Suppressor macrophage (primary cell): ENCODE measurements at regions not wholly inside any gene's neighbourhood (a gene's known extent, or its start where the extent isn't known, plus 50 kb on each side); places are given as distances from the start of the nearest gene placed in this dataset.
A peak's percentile ranks its signal among the peaks of the same experiment; 100 is the strongest.
"Not testable (repeated sequence)": the region's sequence is repeated elsewhere in the genome, so short reads cannot be mapped to it uniquely, and the experiment has no call there.

Source experiments
- DNase-seq, 4 experiments: peaks; one replicate each; pipeline ENCODE4 v3.0.0-alpha.2; 2020 to 2022

DNA sequence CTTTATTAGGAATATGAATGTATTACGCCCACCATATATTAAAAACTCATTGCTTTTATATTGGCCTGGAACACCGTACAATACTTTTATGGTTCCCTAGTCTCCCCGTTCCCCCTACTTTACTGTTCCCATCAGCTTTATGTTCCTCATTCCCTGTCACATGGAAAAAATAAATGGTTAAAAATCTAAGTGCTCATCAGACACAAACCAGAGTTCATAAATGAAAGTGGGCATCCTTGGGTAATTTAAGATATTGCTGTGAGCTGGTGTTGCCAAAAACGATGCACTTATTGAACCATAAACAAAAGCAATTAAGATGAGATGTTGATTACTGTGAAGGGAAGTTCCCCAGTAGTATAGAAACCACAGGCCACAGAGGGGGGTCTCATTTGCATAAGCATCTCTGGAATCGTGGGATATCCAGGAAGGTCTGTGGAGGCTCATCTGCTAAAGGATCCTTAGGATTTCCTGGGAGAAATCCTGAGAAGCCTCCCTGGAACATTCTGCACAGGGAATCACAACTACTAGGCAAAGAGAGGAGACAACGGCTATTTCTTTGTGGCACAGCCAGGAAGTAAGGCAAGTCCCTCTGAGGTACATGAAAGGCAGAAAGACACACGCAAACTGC is 591.4 kb upstream of the CDH11 start:
- no peak for DNase-seq

DNA sequence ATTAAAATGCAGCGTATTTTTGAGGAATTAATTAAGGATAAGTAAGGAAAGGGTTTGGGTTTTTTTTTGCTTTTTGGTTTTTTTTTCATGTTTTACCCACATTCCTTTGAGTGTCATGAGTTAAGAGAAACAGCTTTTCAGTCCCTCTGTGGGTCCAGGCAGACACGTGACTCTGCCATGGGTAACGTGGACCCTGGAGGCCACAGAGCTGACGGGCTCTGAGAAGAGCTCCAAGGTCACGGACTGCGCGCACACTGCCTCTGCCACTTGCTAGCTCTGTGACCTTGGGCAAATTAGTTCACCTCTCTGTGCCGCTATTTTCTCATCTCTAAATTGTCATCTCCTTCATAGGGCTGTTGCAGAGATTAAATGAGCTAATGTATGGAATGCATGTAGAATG is 588.2 kb upstream of the CDH11 start:
- DNase-seq, result no peak

GRCh38 chr16:65704866-65705265 is 583.0 kb upstream of the CDH11 start:
- peak in 3 of 4 experiments; percentile 10 to 33 (median 17) for DNase-seq

DNA sequence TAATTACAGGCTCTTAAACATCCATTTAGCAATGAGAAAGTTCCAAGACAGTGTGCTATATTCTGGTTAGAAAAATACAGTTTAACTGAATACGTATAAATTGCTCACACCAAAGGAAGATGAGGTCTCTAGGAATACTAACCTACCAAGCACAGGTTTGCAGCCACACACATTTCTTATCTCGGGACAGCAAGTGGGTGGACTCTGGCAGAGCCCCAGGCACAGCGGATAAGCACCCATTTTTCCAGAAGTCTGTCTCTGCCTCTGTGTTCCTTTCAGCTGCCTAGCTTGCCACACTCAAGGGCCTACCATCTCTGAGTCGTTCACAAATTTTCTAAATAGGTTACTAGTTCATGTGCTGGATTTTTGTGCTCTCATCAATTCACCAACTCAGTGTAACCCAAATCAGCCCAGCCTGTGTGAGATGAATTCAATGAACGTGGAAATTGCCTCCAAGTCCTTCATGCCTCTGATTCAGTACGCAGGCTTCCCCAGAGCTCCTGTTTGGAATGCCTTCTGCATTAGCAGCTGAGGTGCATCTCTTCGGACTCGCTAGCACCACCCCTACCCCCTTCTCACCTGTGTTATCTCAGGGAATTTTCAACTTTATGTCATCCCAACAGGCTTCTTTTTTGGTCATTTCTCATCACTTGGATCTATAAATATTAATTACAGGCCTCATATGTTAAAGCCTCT is 581.0 kb upstream of the CDH11 start:
- no peak for DNase-seq

GRCh38 chr16:65700596-65700995 is 578.7 kb upstream of the CDH11 start:
- DNase-seq, result no peak

- DNase-seq, result no peak
These were observed 577.0 kb upstream of the CDH11 start for GRCh38 chr16:65698791-65699321.

GRCh38 chr16:65697521-65697920 is 575.7 kb upstream of the CDH11 start:
- no peak for DNase-seq

- DNase-seq, result no peak
These were observed 575.2 kb upstream of the CDH11 start for GRCh38 chr16:65697065-65697464.

- DNase-seq, result not testable (repeated sequence)
These were observed 570.0 kb upstream of the CDH11 start for GRCh38 chr16:65691846-65692245.

GRCh38 chr16:65689726-65690125 is 567.9 kb upstream of the CDH11 start:
- no peak for DNase-seq

- peak in 2 of 4 experiments; percentile 7 to 45 for DNase-seq
These were observed 566.4 kb upstream of the CDH11 start for GRCh38 chr16:65688301-65688700.

DNA sequence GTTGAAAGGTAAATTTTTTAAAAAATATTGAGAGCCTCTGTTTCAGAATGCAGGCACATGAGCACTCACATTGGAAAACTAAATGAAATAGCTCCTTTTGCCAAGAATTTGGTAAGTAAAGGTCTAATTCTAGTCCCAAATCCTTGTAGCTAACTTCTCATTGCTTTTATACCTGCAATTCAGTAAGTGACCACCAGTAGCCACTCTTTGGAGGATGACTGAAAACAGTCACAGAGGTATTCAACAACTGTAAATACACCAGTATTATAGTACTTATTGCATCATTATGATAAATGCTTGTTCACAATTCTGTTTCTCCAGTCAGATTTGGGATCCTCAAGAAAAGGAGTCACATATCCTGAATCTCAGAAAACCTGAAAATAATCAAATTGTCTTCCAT is 562.4 kb upstream of the CDH11 start:
- no peak for DNase-seq

- no peak for DNase-seq
These were observed 559.5 kb upstream of the CDH11 start for GRCh38 chr16:65681406-65681805.

- no peak for DNase-seq
These were observed 557.9 kb upstream of the CDH11 start for GRCh38 chr16:65679785-65680184.

DNA sequence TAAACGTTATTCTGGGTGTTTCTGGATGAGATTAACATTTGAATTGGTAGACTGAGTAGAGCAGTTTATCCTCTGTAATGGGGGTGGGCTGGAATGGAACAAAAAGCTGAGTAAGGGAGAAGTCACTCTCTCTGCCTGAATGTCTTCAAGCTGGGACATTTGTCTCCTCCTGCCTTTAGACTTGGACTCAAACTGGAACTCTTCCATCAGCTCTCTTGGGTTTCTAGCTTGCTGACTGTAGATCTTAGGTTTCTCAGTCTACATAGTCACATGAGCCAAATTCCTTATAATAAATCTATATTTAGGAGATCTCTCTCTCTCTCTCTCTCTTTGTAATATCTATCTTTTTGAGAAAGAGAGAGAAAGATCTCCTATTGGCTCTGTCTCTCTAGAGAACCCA is 553.3 kb upstream of the CDH11 start:
- no peak for DNase-seq

GRCh38 chr16:65672960-65673359 is 551.1 kb upstream of the CDH11 start:
- no peak for DNase-seq

DNA sequence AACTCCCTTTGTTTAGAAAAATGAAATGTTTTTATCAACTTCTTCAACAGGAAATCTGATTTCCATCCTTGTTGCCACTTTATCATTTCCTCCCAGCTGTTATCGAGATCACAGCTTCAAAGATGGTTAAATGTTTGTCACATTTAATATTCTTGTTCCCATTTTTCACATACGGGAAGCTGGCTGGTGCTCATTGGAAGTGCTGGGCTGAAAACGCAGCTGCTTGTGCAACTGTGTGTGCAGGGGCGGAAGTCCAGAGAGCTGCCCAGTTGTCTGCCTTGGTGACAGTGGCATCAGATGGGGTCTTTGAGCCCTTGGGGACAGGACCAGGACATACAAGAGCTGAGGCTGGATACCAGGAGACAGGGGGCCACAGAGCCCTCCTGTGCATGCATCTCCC is 549.2 kb upstream of the CDH11 start:
- DNase-seq, result peak; percentile 13 to 61 (median 40)

DNA sequence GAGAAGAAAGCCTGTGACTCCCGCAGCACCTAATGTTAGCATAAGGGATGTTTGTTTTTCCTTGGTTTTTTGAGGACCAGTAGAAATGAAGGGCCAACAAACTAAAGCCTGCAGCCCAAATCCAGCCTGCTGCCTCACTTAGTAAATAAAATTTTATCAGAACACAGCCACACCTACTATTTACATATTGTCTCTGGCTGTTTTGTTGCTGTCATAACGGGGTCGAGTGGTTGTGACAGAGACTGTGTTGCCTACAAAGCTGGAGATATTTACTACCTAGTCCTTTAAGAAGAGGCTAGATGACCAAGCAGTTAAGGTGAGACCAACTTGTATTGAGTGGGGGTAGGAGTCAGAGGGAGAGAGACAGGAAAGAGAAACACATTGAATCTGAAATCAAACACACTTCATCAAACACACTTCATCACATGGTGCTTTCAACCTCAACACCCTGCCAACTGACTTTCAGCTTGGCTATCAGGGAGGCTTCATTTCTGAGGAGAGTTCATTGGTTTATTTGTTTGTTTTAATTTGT is 546.3 kb upstream of the CDH11 start:
- no peak for DNase-seq

GRCh38 chr16:65667011-65667578 is 545.2 kb upstream of the CDH11 start:
- DNase-seq, result no peak

- no peak for DNase-seq
These were observed 544.5 kb upstream of the CDH11 start for GRCh38 chr16:65666132-65666941.

GRCh38 chr16:65665586-65665985 is 543.7 kb upstream of the CDH11 start:
- no peak for DNase-seq

DNA sequence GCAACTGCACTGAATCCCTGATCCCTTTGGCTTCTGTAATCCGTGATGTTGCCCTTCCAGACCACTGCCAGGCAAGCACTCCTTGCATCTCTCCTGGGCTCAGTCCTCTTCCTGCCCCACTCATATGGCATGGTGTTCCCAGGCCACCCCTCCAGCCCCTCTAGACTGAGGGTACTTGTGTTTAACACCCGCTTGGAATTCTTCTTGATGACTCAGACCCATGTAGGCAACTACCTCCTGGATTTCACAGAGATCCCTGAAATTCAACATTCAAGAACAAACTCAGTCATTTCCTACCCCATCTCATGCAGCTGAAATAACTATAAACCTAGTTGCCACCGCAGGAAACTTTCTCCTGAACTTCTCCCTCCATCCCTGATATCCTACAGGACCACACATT is 541.9 kb upstream of the CDH11 start:
- DNase-seq, result no peak

GRCh38 chr16:65662256-65662655 is 540.4 kb upstream of the CDH11 start:
- no peak for DNase-seq
